GM23338 (cell line): ENCODE measurements at regions not wholly inside any gene's neighbourhood (a gene's known extent, or its start where the extent isn't known, plus 50 kb on each side); places are given as distances from the start of the nearest gene placed in this dataset.

Experiments
- CREB1 ChIP-seq: fragments of 250-450 bp; sonication (Bioruptor Pico); IDR thresholded peaks from 2 replicates; pipeline ENCODE4 v1.5.0; 2020; ENCODE audit warnings: low read depth, mild to moderate bottlenecking, moderate library complexity
- EZH2 ChIP-seq: fragments of 200-600 bp; sonication (generic); IDR thresholded peaks from one replicate; pipeline ENCODE4 v1.8.0; 2017; ENCODE audit warnings: antibody characterized with exemption, mild to moderate bottlenecking, low read depth; ENCODE audit not compliant: unreplicated experiment
- EZH2phosphoT487 ChIP-seq: fragments of 200-600 bp; sonication (generic); IDR thresholded peaks from one replicate; pipeline ENCODE4 v1.8.1; 2018; ENCODE audit warnings: antibody characterized with exemption; ENCODE audit not compliant: unreplicated experiment
- JUNB ChIP-seq: IDR thresholded peaks from one replicate; pipeline ENCODE4 v1.6.1; 2016; ENCODE audit warnings: antibody characterized with exemption; ENCODE audit not compliant: unreplicated experiment
- NANOG ChIP-seq: IDR thresholded peaks from 2 replicates; pipeline ENCODE4 v1.6.1; 2016; ENCODE audit warnings: antibody characterized with exemption, borderline replicate concordance
- POLR2AphosphoS5 ChIP-seq: IDR thresholded peaks from 2 replicates; pipeline ENCODE4 v1.6.1; 2016; ENCODE audit warnings: antibody characterized with exemption, low read depth
- STAT1 ChIP-seq: IDR thresholded peaks from one replicate; pipeline ENCODE4 v1.6.1; 2016; ENCODE audit warnings: antibody characterized with exemption; ENCODE audit not compliant: unreplicated experiment
- ZNF114 ChIP-seq: fragments of 250-450 bp; sonication (Bioruptor Pico); IDR thresholded peaks from 2 replicates; pipeline ENCODE4 v1.5.0; 2020; ENCODE audit warnings: mild to moderate bottlenecking, moderate library complexity
- ZNF331 ChIP-seq: fragments of 250-450 bp; sonication (Bioruptor Pico); IDR thresholded peaks from 2 replicates; pipeline ENCODE4 v1.5.0; 2020; ENCODE audit warnings: low read depth, mild to moderate bottlenecking, moderate library complexity
- TF ChIP-seq, protein P1 (sequence below), 2 experiments: fragments of 200-600 bp in 1 of 2; sonication (generic) in 1 of 2; conservative IDR thresholded peaks; 2 replicates each; pipeline versions ENCODE4 v1.5.1 to v1.6.1; 2016 to 2017; ENCODE audit warnings: antibody characterized with exemption in 2 of 2, low read depth in 2 of 2, mild to moderate bottlenecking in 2 of 2, moderate library complexity in 1 of 2
- TF ChIP-seq, protein P2 (sequence below): IDR thresholded peaks from 2 replicates; pipeline ENCODE4 v1.6.1; 2016; ENCODE audit warnings: antibody characterized with exemption
- TF ChIP-seq, protein P3 (sequence below): IDR thresholded peaks from one replicate; pipeline ENCODE4 v1.6.1; 2018; ENCODE audit warnings: antibody characterized with exemption; ENCODE audit not compliant: unreplicated experiment

DNA sequence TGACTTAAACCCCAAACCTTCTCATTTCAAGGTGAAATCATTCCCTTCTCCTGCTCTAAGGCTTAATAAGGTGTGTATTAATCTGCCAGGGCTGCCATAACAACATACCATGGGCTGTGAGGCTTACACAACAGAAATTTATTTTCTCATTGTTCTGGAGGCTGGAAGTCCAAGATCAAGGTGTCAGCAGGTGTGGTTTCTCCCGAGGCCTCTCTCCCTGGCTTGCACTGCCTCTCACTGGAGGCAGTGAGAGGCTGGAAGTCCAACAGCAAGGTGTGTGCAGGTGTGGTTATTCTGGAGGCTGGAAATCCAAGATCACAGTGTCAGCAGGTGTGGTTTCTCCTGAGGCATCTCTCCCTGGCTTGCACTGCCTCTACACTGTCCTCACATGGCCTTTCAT lies 280.3 kb upstream of the TUT7 start:
- no peak for TF ChIP-seq JUNB
- TF ChIP-seq, protein P1, sequence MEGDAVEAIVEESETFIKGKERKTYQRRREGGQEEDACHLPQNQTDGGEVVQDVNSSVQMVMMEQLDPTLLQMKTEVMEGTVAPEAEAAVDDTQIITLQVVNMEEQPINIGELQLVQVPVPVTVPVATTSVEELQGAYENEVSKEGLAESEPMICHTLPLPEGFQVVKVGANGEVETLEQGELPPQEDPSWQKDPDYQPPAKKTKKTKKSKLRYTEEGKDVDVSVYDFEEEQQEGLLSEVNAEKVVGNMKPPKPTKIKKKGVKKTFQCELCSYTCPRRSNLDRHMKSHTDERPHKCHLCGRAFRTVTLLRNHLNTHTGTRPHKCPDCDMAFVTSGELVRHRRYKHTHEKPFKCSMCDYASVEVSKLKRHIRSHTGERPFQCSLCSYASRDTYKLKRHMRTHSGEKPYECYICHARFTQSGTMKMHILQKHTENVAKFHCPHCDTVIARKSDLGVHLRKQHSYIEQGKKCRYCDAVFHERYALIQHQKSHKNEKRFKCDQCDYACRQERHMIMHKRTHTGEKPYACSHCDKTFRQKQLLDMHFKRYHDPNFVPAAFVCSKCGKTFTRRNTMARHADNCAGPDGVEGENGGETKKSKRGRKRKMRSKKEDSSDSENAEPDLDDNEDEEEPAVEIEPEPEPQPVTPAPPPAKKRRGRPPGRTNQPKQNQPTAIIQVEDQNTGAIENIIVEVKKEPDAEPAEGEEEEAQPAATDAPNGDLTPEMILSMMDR (conservative IDR thresholded peaks at IDR 0.05; ENCODE audit: low read depth in 2 of 2) = peak in 1 of 2 experiments; percentile 20; a peak in 1 of 4 replicates
- no peak for TF ChIP-seq POLR2AphosphoS5
- TF ChIP-seq, protein P2, sequence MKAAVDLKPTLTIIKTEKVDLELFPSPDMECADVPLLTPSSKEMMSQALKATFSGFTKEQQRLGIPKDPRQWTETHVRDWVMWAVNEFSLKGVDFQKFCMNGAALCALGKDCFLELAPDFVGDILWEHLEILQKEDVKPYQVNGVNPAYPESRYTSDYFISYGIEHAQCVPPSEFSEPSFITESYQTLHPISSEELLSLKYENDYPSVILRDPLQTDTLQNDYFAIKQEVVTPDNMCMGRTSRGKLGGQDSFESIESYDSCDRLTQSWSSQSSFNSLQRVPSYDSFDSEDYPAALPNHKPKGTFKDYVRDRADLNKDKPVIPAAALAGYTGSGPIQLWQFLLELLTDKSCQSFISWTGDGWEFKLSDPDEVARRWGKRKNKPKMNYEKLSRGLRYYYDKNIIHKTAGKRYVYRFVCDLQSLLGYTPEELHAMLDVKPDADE = no peak
- TF ChIP-seq EZH2phosphoT487 = no peak
- no peak for TF ChIP-seq EZH2
- TF ChIP-seq, protein P3, sequence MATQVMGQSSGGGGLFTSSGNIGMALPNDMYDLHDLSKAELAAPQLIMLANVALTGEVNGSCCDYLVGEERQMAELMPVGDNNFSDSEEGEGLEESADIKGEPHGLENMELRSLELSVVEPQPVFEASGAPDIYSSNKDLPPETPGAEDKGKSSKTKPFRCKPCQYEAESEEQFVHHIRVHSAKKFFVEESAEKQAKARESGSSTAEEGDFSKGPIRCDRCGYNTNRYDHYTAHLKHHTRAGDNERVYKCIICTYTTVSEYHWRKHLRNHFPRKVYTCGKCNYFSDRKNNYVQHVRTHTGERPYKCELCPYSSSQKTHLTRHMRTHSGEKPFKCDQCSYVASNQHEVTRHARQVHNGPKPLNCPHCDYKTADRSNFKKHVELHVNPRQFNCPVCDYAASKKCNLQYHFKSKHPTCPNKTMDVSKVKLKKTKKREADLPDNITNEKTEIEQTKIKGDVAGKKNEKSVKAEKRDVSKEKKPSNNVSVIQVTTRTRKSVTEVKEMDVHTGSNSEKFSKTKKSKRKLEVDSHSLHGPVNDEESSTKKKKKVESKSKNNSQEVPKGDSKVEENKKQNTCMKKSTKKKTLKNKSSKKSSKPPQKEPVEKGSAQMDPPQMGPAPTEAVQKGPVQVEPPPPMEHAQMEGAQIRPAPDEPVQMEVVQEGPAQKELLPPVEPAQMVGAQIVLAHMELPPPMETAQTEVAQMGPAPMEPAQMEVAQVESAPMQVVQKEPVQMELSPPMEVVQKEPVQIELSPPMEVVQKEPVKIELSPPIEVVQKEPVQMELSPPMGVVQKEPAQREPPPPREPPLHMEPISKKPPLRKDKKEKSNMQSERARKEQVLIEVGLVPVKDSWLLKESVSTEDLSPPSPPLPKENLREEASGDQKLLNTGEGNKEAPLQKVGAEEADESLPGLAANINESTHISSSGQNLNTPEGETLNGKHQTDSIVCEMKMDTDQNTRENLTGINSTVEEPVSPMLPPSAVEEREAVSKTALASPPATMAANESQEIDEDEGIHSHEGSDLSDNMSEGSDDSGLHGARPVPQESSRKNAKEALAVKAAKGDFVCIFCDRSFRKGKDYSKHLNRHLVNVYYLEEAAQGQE = no peak
- no peak for TF ChIP-seq NANOG
- TF ChIP-seq CREB1 (CRISPR knock-in tag) = no peak
- no peak for TF ChIP-seq STAT1
- no peak for TF ChIP-seq ZNF114 (CRISPR knock-in tag)
- no peak for TF ChIP-seq ZNF331 (CRISPR knock-in tag)
